IMR-90 (cell line): ENCODE measurements at regions not wholly inside any gene's neighbourhood (a gene's known extent, or its start where the extent isn't known, plus 50 kb on each side); places are given as distances from the start of the nearest gene placed in this dataset.

ENCODE experiments used
- ATAC-seq: fragments of 200-7000 bp; cut with Tn5 transposase; 2 replicates; pipeline ENCODE4 v1.9.1; 2020; ENCODE audit warnings: low read depth, mild to moderate bottlenecking, moderate library complexity
- BruUV-seq: library from RNA; stranded (reverse); fragments of 400-500 nt; replicated peaks from 2 replicates; lab custom pipeline; 2021; lab: Mats Ljungman, UMichigan
- CTCF ChIA-PET: fragments of 300-600 bp; formaldehyde crosslinking; extraction: SDS; loops from one replicate; lab custom pipeline; 2021; ENCODE audit warnings: antibody characterized with exemption; lab: Yijun Ruan, JAX
- POLR2A ChIA-PET: fragments of 300-600 bp; sonication (Branson Sonifier 250); formaldehyde crosslinking; loops from one replicate; lab custom pipeline; 2022; ENCODE audit warnings: antibody characterized with exemption; ENCODE audit not compliant: unreplicated experiment; lab: Charles Lee
- DNase-seq: peaks from one replicate; pipeline ENCODE4 v3.0.0; 2013
- H2AFZ ChIP-seq: replicated peaks from 2 replicates; pipeline ENCODE3; 2013; ENCODE audit warnings: low read length, mild to moderate bottlenecking; ENCODE audit not compliant: poor library complexity
- H2AK5ac ChIP-seq: 2 replicates; pipeline ENCODE4 v1.6.1; 2013; ENCODE audit warnings: low read depth, low read length, inconsistent platforms
- H2AK9ac ChIP-seq: replicated peaks from 2 replicates; pipeline ENCODE3; 2013; ENCODE audit warnings: mild to moderate bottlenecking, low read depth, low read length, moderate library complexity; ENCODE audit not compliant: poor library complexity
- H2BK120ac ChIP-seq: 2 replicates; pipeline ENCODE4 v1.6.1; 2013; ENCODE audit warnings: low read depth, low read length, inconsistent platforms
- H2BK15ac ChIP-seq: 3 replicates; pipeline ENCODE4 v1.6.1; 2013; ENCODE audit warnings: low read depth, low read length, inconsistent platforms
- H2BK20ac ChIP-seq: 2 replicates; pipeline ENCODE4 v1.6.1; 2013; ENCODE audit warnings: low read depth, mild to moderate bottlenecking, inconsistent platforms, low read length, moderate library complexity
- H2BK5ac ChIP-seq: 2 replicates; pipeline ENCODE4 v1.6.1; 2013; ENCODE audit warnings: mild to moderate bottlenecking, low read depth, low read length, inconsistent platforms; ENCODE audit not compliant: poor library complexity, severe bottlenecking
- H3K14ac ChIP-seq: replicated peaks from 2 replicates; pipeline ENCODE4 v1.6.1; 2013; ENCODE audit warnings: low read depth, low read length, inconsistent platforms
- H3K18ac ChIP-seq: 2 replicates; pipeline ENCODE4 v1.6.1; 2013; ENCODE audit warnings: low read depth, low read length, control low read depth
- H3K23ac ChIP-seq: 2 replicates; pipeline ENCODE4 v1.6.1; 2013; ENCODE audit warnings: low read depth, low read length, inconsistent platforms
- H3K27ac ChIP-seq: 2 replicates; pipeline ENCODE4 v1.5.1; 2013; ENCODE audit warnings: mild to moderate bottlenecking, control low read depth, low read length; ENCODE audit not compliant: insufficient read depth
- H3K27me3 ChIP-seq: 2 replicates; pipeline ENCODE4 v1.6.1; 2013; ENCODE audit warnings: low read length; ENCODE audit not compliant: control insufficient read depth, insufficient read depth
- H3K36me3 ChIP-seq: 2 replicates; pipeline ENCODE4 v1.6.1; 2013; ENCODE audit warnings: low read length, mixed read lengths; ENCODE audit not compliant: control insufficient read depth, insufficient read depth
- H3K4ac ChIP-seq: 2 replicates; pipeline ENCODE4 v1.6.1; 2013; ENCODE audit warnings: low read depth, low read length, inconsistent platforms
- H3K4me1 ChIP-seq: 2 replicates; pipeline ENCODE4 v1.6.1; 2013; ENCODE audit warnings: low read length, mixed read lengths; ENCODE audit not compliant: control insufficient read depth, insufficient read depth
- H3K4me2 ChIP-seq: 2 replicates; pipeline ENCODE4 v1.6.1; 2013; ENCODE audit warnings: low read depth, mild to moderate bottlenecking, control low read depth, low read length, moderate library complexity
- H3K4me3 ChIP-seq: 2 replicates; pipeline ENCODE4 v1.5.1; 2013; ENCODE audit warnings: low read depth, mild to moderate bottlenecking, control low read depth, low read length, moderate library complexity; ENCODE audit not compliant: insufficient read depth
- H3K56ac ChIP-seq: 2 replicates; pipeline ENCODE4 v1.6.1; 2013; ENCODE audit warnings: low read length, inconsistent platforms; ENCODE audit not compliant: insufficient read depth; ENCODE audit errors: extremely low read depth
- H3K79me1 ChIP-seq, 2 experiments: 2 replicates each; pipeline ENCODE4 v1.6.1; 2013; ENCODE audit warnings: low read length in 2 of 2, inconsistent platforms in 1 of 2, low read depth in 1 of 2
- H3K9ac ChIP-seq: 2 replicates; pipeline ENCODE4 v1.6.1; 2013; ENCODE audit warnings: low read depth, low read length, control low read depth
- H3K9me1 ChIP-seq: 2 replicates; pipeline ENCODE4 v1.6.1; 2013; ENCODE audit warnings: low read length, inconsistent platforms; ENCODE audit not compliant: insufficient read depth
- H3K9me3 ChIP-seq: 2 replicates; pipeline ENCODE4 v1.6.1; 2013; ENCODE audit warnings: low read length; ENCODE audit not compliant: control insufficient read depth, insufficient read depth
- H4K20me1 ChIP-seq: 2 replicates; pipeline ENCODE4 v1.6.1; 2013; ENCODE audit warnings: low read length, inconsistent platforms; ENCODE audit not compliant: insufficient read depth
- H4K5ac ChIP-seq: 2 replicates; pipeline ENCODE4 v1.6.1; 2013; ENCODE audit warnings: mild to moderate bottlenecking, low read depth, low read length, control low read depth
- H4K8ac ChIP-seq, 2 experiments: 2 replicates each; pipeline ENCODE4 v1.6.1; 2013; ENCODE audit warnings: low read depth in 2 of 2, low read length in 2 of 2, control low read depth in 1 of 2, inconsistent platforms in 1 of 2
- H4K91ac ChIP-seq: 2 replicates; pipeline ENCODE4 v1.6.1; 2013; ENCODE audit warnings: low read depth, low read length, inconsistent platforms; ENCODE audit not compliant: insufficient read depth
- BHLHE40 ChIP-seq: fragments of 150-350 bp; IDR thresholded peaks from 2 replicates; pipeline ENCODE4 v1.6.1; 2016; ENCODE audit warnings: mild to moderate bottlenecking, low read depth, low read length
- CEBPB ChIP-seq: IDR thresholded peaks from 2 replicates; pipeline ENCODE4 v1.6.1; 2012; ENCODE audit warnings: low read depth, low read length, improper control_type of control experiment
- CHD1 ChIP-seq: IDR thresholded peaks from 2 replicates; pipeline ENCODE4 v1.6.1; 2012; ENCODE audit warnings: low read depth, low read length, improper control_type of control experiment
- FOS ChIP-seq: fragments of 150-350 bp; IDR thresholded peaks from 2 replicates; pipeline ENCODE4 v1.6.1; 2016; ENCODE audit warnings: low read depth, low read length
- MAFK ChIP-seq: IDR thresholded peaks from 2 replicates; pipeline ENCODE4 v1.6.1; 2012; ENCODE audit warnings: low read depth, low read length, improper control_type of control experiment
- MAZ ChIP-seq: IDR thresholded peaks from 2 replicates; pipeline ENCODE4 v1.6.1; 2012; ENCODE audit warnings: low read depth, mild to moderate bottlenecking, low read length, improper control_type of control experiment, moderate library complexity, borderline replicate concordance
- MXI1 ChIP-seq: IDR thresholded peaks from 2 replicates; pipeline ENCODE4 v1.6.1; 2012; ENCODE audit warnings: low read depth, mild to moderate bottlenecking, low read length, moderate library complexity, borderline replicate concordance
- NFE2L2 ChIP-seq: fragments of 150-350 bp; IDR thresholded peaks from 2 replicates; pipeline ENCODE4 v1.6.1; 2016; ENCODE audit warnings: low read depth, mild to moderate bottlenecking, low read length
- POLR2A ChIP-seq: IDR thresholded peaks from 2 replicates; pipeline ENCODE4 v1.6.1; 2012; ENCODE audit warnings: mild to moderate bottlenecking, low read depth, low read length
- RAD21 ChIP-seq: IDR thresholded peaks from 2 replicates; pipeline ENCODE4 v1.6.1; 2012; ENCODE audit warnings: low read length, improper control_type of control experiment
- RCOR1 ChIP-seq: IDR thresholded peaks from 2 replicates; pipeline ENCODE4 v1.6.1; 2012; ENCODE audit warnings: mild to moderate bottlenecking, low read length, improper control_type of control experiment; ENCODE audit not compliant: insufficient replicate concordance
- RFX5 ChIP-seq: IDR thresholded peaks from 2 replicates; pipeline ENCODE4 v1.8.0; 2012; ENCODE audit warnings: low read depth, mild to moderate bottlenecking, low read length, moderate library complexity
- SMC3 ChIP-seq: fragments of 150-350 bp; IDR thresholded peaks from 2 replicates; pipeline ENCODE4 v1.6.1; 2016; ENCODE audit warnings: low read depth, mild to moderate bottlenecking, antibody characterized with exemption, low read length, moderate library complexity
- USF2 ChIP-seq: fragments of 150-350 bp; IDR thresholded peaks from 2 replicates; pipeline ENCODE4 v1.6.1; 2017; ENCODE audit warnings: mild to moderate bottlenecking, antibody characterized with exemption, low read length, low read depth
- WGBS, 2 experiments: methylation state at CpG; one replicate each; pipeline versions ENCODE4 v1.1.5 to v1.1.7; 2013; ENCODE audit warnings: missing lambda C conversion rate in 2 of 2; ENCODE audit not compliant: insufficient read length in 1 of 2; ENCODE audit errors: extremely low coverage in 2 of 2; 5-methylcytosine and 5-hydroxymethylcytosine counted together
- dilution Hi-C: fragments of 300-500 bp; cut with HindIII; formaldehyde crosslinking; loops from one replicate; pipeline ENCODE4 v1.14.3; 2018; ENCODE audit warnings: low sequenced_read_pairs; ENCODE audit not compliant: unreplicated experiment
- in situ Hi-C: fragments of 300-500 bp; cut with MboI; formaldehyde crosslinking; loops from 3 replicates; pipeline ENCODE4 v1.14.3; 2019; ENCODE audit warnings: low sequenced_read_pairs, inconsistent platforms, mixed read lengths
- intact Hi-C: fragments of 100-400 bp; cut with micrococcal nuclease; formaldehyde crosslinking; loops from 2 replicates; pipeline ENCODE4 v1.10.0; 2022
- TF ChIP-seq, protein P1 (sequence below): conservative IDR thresholded peaks from 2 replicates; pipeline ENCODE4 v1.5.1; 2012; ENCODE audit warnings: mild to moderate bottlenecking, low read depth, low read length, improper control_type of control experiment
- TF ChIP-seq, protein P2 (sequence below): fragments of 150-350 bp; IDR thresholded peaks from 2 replicates; pipeline ENCODE4 v1.6.1; 2016; ENCODE audit warnings: low read depth, mild to moderate bottlenecking, low read length, moderate library complexity, borderline replicate concordance

GRCh38 chr13:39884166-39884565, 228.7 kb downstream of the COG6 start:
- H2AFZ ChIP-seq: no peak overlapping the region
- H2BK5ac ChIP-seq: no peak overlapping the region
- BruUV-seq: no TSS peak
- no peak overlapping the region for H3K4me3 ChIP-seq
- intact Hi-C loops: no loop called here
- no peak overlapping the region for H3K14ac ChIP-seq
- no peaks in the 10 kb centered on the region for H4K20me1 ChIP-seq
- no peaks in the 10 kb centered on the region for H3K9me1 ChIP-seq
- no peak overlapping the region for H4K8ac ChIP-seq
- H2AK5ac ChIP-seq: no peak overlapping the region
- H4K5ac ChIP-seq: no peak overlapping the region
- H3K36me3 ChIP-seq: no peaks in the 10 kb centered on the region
- H3K56ac ChIP-seq: no peak overlapping the region
- H3K27ac ChIP-seq: no peak overlapping the region
- H2BK120ac ChIP-seq: no peak overlapping the region
- H2AK9ac ChIP-seq: no peak overlapping the region
- in situ Hi-C loops: no loop called here
- ChIA-PET CTCF (interaction anchor here (0.7 kb wide), 1 partner anchor 222 kb away, joined by 3 read pairs; no protein-coding TSS in a partner anchor), POLR2A (no interaction called here)
- H3K9me3 ChIP-seq: peaks cover 4% of the 10 kb centered on the region; the same call in 1 of the 2 replicates
- no peak overlapping the region for H2BK20ac ChIP-seq
- no peak for DNase-seq
- H3K4me2 ChIP-seq: no peak overlapping the region
- ATAC-seq: no peak
- no peak overlapping the region for H3K18ac ChIP-seq
- no peak overlapping the region for H3K4ac ChIP-seq
- H3K9ac ChIP-seq: no peak overlapping the region
- dilution Hi-C loops: no loop called here
- no peak for TF ChIP-seq RFX5
- TF ChIP-seq SMC3: no peak
- TF ChIP-seq CEBPB: no peak
- no peak for TF ChIP-seq BHLHE40
- TF ChIP-seq, protein P1, sequence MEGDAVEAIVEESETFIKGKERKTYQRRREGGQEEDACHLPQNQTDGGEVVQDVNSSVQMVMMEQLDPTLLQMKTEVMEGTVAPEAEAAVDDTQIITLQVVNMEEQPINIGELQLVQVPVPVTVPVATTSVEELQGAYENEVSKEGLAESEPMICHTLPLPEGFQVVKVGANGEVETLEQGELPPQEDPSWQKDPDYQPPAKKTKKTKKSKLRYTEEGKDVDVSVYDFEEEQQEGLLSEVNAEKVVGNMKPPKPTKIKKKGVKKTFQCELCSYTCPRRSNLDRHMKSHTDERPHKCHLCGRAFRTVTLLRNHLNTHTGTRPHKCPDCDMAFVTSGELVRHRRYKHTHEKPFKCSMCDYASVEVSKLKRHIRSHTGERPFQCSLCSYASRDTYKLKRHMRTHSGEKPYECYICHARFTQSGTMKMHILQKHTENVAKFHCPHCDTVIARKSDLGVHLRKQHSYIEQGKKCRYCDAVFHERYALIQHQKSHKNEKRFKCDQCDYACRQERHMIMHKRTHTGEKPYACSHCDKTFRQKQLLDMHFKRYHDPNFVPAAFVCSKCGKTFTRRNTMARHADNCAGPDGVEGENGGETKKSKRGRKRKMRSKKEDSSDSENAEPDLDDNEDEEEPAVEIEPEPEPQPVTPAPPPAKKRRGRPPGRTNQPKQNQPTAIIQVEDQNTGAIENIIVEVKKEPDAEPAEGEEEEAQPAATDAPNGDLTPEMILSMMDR: no peak
- no peak for TF ChIP-seq MAFK
- TF ChIP-seq NFE2L2: no peak
- TF ChIP-seq RAD21: no peak
- TF ChIP-seq, protein P2, sequence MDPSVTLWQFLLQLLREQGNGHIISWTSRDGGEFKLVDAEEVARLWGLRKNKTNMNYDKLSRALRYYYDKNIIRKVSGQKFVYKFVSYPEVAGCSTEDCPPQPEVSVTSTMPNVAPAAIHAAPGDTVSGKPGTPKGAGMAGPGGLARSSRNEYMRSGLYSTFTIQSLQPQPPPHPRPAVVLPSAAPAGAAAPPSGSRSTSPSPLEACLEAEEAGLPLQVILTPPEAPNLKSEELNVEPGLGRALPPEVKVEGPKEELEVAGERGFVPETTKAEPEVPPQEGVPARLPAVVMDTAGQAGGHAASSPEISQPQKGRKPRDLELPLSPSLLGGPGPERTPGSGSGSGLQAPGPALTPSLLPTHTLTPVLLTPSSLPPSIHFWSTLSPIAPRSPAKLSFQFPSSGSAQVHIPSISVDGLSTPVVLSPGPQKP: no peak
- no peak for TF ChIP-seq MXI1
- no peak for TF ChIP-seq MAZ
- TF ChIP-seq USF2: no peak
- TF ChIP-seq FOS: no peak
- TF ChIP-seq POLR2A: no peak
- TF ChIP-seq CHD1: no peak
- no peak for TF ChIP-seq RCOR1
- H3K4me1 ChIP-seq: no peaks in the 10 kb centered on the region
- no peak overlapping the region for H2BK15ac ChIP-seq
- no peak overlapping the region for H4K91ac ChIP-seq
- no peaks in the 10 kb centered on the region for H3K79me1 ChIP-seq
- H3K23ac ChIP-seq: no peak overlapping the region
- no peaks in the 10 kb centered on the region for H3K27me3 ChIP-seq
- no CpG with 5 or more reads among the region's 1 CpG for WGBS, 2 experiments
